HEK293 (cell line): ENCODE measurements at regions not wholly inside any gene's neighbourhood (a gene's known extent, or its start where the extent isn't known, plus 50 kb on each side); places are given as distances from the start of the nearest gene placed in this dataset.

Experiments
- CTCF ChIP-seq: fragments of 450-650 bp; formaldehyde crosslinking; IDR thresholded peaks from 2 replicates; pipeline ENCODE4 v1.5.1; 2016; ENCODE audit warnings: missing biosample characterization, missing genetic modification characterization
- ELK4 ChIP-seq: IDR thresholded peaks from 2 replicates; pipeline ENCODE4 v1.6.1; 2011; ENCODE audit warnings: mild to moderate bottlenecking, low read depth, low read length, borderline replicate concordance
- GLIS1 ChIP-seq: fragments of 450-650 bp; formaldehyde crosslinking; IDR thresholded peaks from 2 replicates; pipeline ENCODE4 v1.5.1; 2016; ENCODE audit warnings: missing biosample characterization, missing genetic modification characterization
- KLF16 ChIP-seq: fragments of 450-650 bp; formaldehyde crosslinking; IDR thresholded peaks from 2 replicates; pipeline ENCODE4 v1.5.1; 2017; ENCODE audit warnings: missing biosample characterization, missing genetic modification characterization
- REST ChIP-seq: fragments of 450-650 bp; formaldehyde crosslinking; IDR thresholded peaks from 2 replicates; pipeline ENCODE4 v1.5.1; 2016; ENCODE audit warnings: missing biosample characterization, missing genetic modification characterization
- YY2 ChIP-seq: fragments of 450-650 bp; formaldehyde crosslinking; IDR thresholded peaks from 2 replicates; pipeline ENCODE4 v1.5.1; 2016; ENCODE audit warnings: missing biosample characterization, missing genetic modification characterization
- ZNF558 ChIP-seq: fragments of 450-650 bp; formaldehyde crosslinking; IDR thresholded peaks from 2 replicates; pipeline ENCODE4 v1.5.1; 2016; ENCODE audit warnings: missing biosample characterization, missing genetic modification characterization
- TF ChIP-seq, protein P1 (sequence below): fragments of 450-650 bp; formaldehyde crosslinking; IDR thresholded peaks from 2 replicates; pipeline ENCODE4 v1.5.1; 2016; ENCODE audit warnings: missing biosample characterization, missing genetic modification characterization, borderline replicate concordance

GRCh38 chr2:138444411-138444810 is 57.2 kb upstream of the SPOPL start:
- TF ChIP-seq CTCF (tag by site-specific recombination) (no peak), REST (tag by site-specific recombination) (no peak), GLIS1 (no peak), YY2 (tag by site-specific recombination) (no peak), ZNF558 (tag by site-specific recombination) (no peak), ELK4 (no peak), KLF16 (tag by site-specific recombination) (no peak)
- TF ChIP-seq, protein P1, sequence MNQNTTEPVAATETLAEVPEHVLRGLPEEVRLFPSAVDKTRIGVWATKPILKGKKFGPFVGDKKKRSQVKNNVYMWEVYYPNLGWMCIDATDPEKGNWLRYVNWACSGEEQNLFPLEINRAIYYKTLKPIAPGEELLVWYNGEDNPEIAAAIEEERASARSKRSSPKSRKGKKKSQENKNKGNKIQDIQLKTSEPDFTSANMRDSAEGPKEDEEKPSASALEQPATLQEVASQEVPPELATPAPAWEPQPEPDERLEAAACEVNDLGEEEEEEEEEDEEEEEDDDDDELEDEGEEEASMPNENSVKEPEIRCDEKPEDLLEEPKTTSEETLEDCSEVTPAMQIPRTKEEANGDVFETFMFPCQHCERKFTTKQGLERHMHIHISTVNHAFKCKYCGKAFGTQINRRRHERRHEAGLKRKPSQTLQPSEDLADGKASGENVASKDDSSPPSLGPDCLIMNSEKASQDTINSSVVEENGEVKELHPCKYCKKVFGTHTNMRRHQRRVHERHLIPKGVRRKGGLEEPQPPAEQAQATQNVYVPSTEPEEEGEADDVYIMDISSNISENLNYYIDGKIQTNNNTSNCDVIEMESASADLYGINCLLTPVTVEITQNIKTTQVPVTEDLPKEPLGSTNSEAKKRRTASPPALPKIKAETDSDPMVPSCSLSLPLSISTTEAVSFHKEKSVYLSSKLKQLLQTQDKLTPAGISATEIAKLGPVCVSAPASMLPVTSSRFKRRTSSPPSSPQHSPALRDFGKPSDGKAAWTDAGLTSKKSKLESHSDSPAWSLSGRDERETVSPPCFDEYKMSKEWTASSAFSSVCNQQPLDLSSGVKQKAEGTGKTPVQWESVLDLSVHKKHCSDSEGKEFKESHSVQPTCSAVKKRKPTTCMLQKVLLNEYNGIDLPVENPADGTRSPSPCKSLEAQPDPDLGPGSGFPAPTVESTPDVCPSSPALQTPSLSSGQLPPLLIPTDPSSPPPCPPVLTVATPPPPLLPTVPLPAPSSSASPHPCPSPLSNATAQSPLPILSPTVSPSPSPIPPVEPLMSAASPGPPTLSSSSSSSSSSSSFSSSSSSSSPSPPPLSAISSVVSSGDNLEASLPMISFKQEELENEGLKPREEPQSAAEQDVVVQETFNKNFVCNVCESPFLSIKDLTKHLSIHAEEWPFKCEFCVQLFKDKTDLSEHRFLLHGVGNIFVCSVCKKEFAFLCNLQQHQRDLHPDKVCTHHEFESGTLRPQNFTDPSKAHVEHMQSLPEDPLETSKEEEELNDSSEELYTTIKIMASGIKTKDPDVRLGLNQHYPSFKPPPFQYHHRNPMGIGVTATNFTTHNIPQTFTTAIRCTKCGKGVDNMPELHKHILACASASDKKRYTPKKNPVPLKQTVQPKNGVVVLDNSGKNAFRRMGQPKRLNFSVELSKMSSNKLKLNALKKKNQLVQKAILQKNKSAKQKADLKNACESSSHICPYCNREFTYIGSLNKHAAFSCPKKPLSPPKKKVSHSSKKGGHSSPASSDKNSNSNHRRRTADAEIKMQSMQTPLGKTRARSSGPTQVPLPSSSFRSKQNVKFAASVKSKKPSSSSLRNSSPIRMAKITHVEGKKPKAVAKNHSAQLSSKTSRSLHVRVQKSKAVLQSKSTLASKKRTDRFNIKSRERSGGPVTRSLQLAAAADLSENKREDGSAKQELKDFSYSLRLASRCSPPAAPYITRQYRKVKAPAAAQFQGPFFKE (tag by site-specific recombination) = no peak
